GM18907 (cell line): ENCODE measurements at regions not wholly inside any gene's neighbourhood (a gene's known extent, or its start where the extent isn't known, plus 50 kb on each side); places are given as distances from the start of the nearest gene placed in this dataset.

Experiments
- ATAC-seq: cut with Tn5 transposase; IDR thresholded peaks from one replicate; pipeline ENCODE4 v1.9.1; 2021; ENCODE audit warnings: mild to moderate bottlenecking, moderate library complexity; ENCODE audit not compliant: unreplicated experiment

DNA sequence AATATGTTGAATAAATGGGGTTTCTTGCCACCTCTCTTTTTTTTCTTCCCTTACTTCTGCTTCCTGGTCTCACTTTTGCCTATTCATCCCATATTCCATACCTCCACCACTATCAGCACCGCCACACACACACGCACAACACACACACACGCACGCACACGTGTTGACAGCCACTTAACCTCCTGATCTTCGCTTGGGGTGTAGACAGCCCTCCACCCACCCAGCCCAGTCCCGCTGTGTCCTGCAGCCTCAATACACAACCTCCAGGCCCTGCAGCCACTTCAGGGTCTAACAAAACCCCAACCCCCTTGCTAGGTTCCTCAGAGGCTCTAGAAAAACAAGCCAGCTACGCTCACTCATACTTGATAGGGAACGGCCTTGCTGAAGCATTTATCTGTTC lies 72.3 kb downstream of the LINC00237 start:
- no peak for ATAC-seq

DNA sequence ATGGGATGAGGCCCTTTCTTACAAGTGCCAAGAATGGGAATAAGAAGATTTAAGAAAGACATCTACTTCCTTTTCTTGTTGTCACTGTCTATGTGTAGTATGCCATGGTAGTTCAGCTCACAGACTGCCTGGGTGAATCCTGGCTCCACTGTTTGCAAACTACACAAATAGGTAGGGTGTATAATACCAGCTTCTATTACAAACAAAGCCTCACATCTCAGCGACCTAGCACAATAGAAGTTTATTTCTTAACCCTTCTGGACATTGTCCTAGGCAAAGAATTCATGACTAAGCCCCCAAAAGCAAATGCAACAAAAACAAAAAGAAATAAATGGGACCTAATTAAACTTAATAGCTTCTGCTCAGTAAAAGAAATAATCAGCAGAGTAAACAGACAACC lies 74.5 kb downstream of the LINC00237 start:
- ATAC-seq = no peak

DNA sequence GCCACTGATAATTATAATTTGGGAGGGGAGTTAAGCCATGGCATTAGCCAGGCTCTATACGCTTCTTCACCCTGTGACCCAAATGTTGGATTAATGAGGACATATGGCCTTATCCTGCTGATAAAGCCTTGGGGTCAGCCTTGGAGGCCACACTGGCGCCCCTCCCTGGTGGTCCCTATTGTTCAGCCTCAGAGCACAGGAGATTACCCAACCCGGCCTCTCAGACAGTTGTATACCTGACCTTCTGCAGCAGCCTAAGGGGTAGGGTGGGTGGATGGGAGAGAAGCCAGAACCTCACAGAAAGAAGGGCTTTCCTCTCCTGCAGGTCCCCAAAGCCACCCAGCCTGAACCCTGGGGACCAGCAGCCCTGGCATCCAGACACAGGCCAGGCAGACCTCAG lies 76.8 kb downstream of the LINC00237 start:
- ATAC-seq = no peak

DNA sequence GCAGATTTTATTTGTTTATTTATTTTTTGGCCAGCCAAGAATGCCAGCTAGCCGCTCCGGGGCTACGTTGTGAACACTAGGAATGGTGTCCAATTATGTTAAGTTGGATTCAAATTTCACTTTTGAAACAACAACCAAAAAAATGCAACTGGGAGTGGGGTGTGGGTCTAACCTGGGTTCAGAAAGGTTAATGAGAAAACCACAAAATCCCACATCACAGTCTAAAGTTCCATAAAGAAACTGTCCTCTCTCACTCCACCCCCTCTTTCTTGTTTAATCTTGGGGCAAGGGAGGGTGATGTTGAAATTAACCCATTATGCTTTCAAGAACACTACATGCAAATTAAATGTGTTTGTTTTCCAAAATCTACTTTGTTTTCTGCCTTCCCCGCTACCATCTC lies 77.2 kb downstream of the LINC00237 start:
- ATAC-seq = no peak

DNA sequence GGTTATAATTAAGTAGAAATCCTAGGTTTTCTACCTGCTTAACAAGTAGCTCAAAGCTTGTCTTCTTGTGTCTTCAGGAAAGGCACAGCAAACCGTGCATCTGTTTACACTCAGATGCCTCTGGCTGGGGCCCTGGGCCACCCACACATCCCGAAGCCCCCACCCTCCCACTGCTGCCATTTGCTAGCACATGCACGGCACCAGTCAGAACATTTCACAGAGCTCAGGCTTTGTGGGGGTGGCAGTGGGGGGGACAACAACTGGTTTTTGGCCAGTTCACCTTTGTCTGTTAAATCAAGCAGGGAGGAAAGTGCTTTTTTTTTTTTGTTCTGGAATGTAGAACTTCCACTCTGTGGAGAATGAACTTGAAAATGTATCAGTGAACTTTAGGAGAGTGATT lies 77.7 kb downstream of the LINC00237 start:
- no peak for ATAC-seq

DNA sequence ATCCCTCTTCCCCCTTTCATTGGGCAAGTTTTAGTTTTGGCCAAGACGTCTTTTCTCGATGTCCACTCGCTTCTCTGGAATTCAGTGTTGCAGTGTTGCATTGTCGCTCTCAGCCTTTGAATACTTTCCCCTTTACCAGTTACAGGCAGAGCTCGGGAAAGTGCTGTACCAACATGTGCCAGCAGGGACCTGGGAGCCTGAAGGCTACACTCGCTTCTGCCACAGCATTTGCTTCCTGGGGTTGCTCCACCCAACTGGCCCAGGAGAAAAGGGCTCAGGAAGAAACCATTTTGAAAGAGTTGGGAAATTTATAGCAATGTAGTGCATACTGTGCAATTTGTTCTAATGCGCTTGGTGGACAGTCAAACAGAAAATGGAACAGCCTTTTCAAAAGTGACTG lies 78.6 kb downstream of the LINC00237 start:
- ATAC-seq = no peak

DNA sequence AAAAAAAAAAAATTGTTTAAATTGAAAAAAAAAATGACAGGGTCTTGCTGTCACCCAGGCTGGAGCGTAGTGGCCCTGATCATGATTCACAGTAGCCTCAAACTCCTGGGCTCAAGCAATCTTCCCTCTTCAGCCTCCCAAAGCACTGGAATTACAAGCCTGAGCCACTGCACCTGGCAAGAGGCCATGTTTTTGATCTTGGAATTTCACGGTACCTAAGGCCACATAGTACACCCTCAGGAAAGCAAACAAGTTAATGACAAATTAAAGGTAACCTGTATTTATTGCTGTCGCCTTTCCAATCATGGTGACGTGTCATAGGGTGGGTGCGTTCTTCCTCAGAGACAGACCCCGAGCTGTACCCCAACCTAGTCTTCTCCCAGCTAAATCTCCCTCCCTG lies 79.2 kb downstream of the LINC00237 start:
- ATAC-seq = no peak

DNA sequence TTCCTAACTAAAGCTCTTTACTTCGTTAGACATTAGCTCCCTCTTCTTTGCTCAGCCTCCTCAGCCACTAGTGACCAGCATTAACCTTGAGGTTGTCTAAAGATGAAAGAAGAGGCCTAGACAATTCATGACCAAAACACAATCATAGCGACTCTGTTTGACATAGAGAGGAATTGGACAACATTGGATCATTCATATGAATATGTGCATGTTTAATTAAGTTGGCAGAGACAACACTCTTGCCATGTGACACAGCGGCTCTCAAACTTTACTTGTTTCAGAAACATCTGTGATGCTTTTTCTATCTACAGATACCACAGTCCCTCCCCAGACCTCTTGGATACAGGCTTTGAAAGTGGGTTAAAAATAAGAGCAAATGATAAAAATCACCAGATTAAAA lies 81.7 kb downstream of the LINC00237 start:
- no peak for ATAC-seq

DNA sequence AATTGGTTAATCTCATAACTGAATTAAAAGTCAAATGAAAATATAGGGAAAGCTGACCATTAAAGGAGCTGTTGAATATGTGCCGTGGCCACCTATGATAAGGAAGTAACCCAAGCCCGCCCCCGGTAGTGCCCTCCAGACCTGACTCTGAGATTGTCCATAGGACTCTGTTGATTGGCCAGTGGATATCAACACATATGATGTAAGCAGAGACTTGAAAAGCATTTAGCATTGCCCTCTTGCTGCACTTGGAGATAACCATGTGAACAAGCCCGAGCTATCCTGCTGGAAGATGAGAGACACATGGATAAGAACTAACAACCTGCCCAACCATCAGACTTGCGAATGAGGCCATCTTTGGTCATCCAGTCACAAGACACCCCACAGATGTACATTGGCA lies 83.2 kb downstream of the LINC00237 start:
- no peak for ATAC-seq

DNA sequence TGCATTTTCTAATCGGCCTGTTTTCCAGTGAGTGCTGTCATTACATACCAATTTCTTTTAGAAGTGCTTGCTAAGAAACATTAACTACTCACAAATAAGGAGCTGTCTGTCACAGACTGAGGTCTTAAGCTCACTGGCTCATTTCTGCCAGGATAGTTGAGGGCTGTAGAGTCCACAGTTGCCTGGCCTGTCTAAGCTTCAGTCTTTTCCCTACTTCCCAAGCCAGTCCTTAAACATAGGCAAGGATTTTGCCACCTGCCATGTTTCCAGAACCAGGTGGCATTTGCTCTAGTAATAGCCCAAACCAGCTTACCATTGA lies 84.7 kb downstream of the LINC00237 start:
- no peak for ATAC-seq

DNA sequence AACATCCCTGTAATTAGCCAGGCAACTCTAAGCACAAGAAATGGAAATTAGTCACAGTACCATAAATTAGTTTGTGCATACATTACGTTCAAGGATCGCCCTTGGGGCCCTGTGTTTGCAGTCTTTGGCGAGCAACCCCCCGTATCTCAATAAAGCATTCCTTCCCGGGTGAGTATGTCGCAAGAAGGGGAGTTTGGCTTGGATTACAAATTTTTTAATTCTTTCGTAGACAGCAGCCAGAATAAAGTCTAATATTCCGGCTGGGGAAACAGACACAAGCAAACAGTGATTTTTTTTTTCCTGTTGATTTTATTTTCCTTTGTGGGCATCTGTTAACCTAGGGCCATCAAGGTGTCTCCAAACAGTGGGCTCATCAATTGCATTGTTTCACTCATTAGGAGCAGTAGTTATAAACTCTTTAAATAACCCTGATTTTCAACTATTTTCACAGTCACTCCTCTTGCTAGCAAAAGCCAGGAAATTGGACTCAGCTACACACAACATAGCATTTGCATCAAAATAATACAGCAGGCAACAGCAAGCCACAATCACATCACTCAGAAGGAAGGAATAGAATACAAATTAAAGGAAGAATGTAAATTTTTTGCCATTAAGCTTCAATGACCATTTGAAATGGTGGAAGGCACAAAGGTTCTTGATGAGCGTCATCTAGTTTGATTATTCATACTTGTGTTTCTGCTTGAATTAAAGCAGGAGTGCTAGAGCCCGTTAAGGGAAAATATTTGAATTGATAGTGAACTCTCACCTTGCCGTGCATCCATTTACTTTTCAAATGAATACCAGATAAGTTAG lies 85.3 kb downstream of the LINC00237 start:
- no peak for ATAC-seq

DNA sequence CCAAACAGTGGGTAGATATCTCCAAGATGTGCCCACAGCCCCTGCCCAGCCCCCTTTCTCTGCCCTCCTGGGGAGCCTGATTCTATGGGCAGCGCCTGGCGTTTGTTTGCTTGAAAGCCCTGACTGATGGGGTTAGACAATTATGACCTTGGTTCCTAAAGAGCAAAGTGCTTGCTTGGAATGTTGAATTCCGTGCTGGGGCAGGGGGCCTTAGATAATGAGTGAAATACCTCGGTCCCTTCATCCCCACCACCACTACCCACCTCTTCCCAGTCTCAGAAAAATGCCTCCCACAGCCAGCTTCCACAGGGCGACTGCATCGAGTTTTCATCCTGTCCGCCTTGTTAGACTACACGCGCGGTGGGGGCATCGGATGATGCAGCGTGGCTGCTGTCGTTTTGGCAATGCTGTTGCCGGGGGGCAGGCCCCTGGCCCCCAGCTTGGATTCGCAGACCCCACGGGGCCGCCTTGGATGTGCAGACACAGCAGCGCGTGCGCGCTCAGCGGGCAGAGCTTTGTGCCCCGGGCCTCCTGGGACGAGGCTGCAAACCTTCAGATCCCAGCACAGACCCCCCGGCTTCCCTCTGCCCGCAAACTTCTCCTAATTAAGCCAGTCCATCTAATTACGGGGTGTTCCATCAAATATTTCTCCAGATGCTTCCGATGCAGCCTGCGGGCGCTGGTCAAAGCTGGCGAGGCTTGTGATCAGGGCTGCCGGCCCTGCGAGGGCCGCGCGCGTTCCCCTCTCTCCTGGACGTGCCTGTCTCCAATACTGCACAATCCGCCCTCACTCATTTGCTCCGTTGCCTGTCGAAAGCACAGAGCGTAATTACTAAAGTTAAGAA lies 86.1 kb downstream of the LINC00237 start:
- ATAC-seq = no peak

DNA sequence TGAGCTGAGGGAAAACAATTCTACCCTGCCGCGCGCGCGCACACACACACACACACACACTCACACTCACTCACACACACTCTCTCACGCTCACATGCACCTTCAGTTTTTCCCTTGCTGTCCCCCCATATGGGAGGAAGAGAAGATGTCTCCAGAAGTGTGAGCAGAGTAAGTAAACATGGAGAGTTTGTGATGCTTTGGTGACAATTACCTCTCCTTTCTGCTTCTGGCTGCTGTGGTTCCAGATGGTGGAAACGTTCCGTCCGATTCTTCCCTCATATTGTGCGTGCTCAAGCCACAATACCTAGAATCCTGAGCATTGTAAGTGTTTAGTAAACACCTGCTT lies 86.7 kb downstream of the LINC00237 start:
- no peak for ATAC-seq

DNA sequence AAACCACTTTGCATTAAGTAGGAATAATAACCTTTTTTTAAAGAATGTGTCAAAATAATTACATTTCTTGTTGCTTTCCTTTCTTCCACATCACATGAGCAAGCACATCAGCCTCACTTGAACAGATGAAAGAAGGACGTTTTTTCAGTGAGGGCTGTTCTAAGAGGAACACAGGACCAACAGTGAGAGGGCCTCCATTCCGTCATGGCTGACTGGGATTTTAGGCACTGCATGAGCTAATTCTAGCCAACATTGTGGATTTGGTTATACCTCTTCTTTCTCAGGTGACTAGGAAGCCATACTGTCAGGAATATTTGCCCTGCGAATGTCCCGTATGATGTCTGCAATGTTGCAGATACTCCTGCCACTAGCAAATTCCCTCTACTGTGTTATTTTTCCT lies 87.6 kb downstream of the LINC00237 start:
- no peak for ATAC-seq

DNA sequence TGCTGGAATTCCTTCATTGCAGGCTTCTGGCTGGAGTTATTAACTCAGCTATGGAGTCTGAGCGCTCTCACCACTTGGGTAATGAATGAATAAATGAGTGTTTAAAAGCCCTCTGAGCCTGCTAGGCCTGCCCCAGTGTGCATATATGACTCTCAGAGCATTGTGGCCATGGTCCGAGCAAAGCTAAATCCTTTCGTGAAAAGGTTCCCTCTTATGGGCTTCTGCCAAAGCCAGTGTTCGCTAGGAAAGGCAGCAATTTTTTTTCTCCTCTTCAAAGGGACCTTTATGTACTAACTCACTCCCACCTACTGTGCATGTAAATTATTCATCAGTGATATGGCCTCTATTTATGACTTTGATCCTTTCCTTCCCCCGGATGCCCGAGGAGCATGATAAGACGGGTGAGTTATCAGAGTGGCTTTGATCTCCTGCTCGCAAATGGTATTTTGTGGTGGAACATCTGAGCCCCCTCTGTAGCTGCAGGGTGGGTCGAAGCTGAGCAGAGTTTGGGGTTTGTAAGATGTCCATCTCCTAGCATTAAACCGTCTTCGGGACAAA lies 88.6 kb downstream of the LINC00237 start:
- no peak for ATAC-seq

DNA sequence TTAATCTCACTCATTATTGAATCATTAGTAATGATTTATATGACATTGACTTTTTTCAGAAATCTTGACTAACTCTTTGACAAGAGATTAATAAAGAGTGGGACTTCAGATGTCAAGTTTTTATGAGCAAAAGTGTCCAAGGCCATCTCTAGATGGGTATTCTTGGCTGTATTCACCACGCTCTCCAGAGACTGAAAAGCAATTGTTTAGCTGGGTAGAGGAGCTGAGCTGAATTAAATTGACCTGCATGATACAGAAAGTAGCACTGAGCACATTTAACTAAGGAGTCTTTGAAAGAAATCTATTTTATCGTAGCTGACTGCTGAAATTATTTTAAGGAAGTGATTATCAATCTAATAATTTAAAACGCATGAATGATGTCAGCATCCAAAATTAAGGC lies 89.4 kb downstream of the LINC00237 start:
- no peak for ATAC-seq

DNA sequence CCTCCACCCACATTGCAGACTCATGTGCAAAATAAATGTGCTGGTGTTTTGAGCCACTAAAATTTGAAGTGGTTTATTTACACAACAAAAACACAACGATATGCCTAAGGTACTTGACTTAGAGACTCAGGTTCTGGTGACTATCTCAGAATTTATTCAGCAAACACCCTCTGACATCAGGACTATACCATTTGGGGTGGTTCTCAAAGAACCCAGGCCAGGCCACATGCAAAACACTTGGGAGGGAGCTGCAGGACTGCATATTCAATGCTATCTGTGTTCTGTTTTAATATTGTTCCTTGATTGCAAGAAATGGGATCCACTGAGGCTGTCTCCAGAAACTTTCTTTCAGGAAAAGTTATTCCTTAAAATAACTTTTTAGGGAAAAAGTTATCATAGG lies 91.6 kb downstream of the LINC00237 start:
- ATAC-seq = no peak

DNA sequence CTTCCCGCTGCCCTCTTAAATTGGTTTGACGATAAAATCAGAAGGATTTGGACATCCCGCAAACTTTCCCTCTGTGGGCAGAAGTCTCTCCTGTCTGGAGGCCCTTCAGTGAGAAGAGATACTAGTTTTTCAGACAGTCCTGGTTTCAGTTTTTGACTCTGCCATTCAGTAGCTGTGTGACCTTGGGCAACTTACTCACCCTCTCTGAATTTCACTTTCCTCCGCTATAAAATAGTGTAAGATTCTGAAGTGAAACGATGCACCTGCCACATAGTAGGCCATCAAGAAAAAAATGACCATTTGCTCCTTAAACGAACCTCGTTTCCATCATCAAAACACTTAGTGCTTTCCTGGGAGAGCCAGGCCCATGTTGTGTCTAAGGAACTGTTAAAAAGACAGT lies 97.2 kb downstream of the LINC00237 start:
- ATAC-seq = no peak

DNA sequence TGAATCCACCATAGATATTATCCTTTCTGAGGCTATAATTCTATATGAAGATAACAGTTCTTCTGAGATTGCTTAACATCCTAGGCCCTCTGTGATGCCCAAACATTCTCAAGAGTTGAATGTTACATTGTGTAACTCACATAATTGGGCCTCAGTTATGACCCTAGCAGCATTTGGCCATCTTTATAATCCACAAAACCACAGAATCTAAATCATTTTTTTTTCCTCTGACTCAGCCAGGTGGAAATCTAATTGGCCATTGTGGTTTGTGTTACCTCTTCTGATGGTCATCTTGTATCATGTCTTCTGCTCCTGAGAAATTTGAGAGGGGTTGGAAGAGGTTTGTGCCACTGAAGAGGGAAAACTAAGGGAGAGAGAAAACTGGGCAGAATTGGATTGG lies 99.5 kb downstream of the LINC00237 start:
- ATAC-seq = no peak

DNA sequence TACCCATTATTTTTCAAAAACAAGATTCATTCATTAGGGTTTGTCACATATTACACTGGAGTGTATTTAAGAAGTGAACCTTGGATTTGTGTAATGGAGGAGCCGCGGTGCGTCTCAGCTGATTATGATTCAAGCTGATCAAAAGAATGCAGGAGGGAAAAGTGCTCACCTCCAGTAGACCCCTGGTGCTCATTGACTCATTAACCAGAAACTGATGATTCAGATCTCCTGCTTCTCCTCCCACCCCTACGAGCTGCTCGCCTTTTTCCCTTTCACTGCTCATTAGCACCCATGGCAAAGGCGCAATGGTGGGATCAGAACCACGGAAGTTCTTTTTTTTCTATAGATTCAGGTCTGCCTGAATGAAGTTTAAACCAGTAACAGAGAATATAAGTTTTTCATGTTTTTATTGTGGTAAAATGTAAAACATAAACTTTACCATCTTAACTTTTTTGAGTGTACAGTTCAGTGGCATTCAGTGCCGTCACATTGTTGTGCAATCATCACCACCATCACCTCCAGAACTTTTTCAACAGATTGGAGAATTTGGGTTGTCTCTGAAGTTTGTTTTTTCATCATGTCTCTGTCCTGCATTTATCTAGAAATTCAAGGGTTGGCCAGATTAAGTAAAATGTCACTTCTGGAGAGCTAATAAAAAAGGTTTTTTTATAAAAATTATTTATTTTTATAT lies 101.6 kb downstream of the LINC00237 start:
- ATAC-seq = no peak

DNA sequence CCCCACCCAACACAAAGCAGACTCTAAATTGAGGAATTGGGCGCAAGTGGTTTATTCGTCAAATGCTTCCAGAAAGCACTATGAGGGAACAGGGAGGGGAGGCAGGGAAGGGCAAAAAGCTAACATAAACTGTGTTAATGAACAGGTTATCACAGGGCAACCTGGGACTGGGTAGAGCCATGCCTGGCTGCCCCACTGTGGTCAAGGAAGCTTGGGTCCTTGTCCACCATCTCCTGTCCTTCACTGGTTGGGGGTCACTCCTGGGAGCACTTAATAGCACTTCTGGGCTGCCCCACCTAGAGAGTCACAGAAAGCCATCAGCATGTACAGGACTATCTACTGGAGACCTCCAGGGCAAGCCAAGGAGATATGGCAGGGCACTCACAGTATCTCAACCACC lies 102.3 kb downstream of the LINC00237 start:
- no peak for ATAC-seq

DNA sequence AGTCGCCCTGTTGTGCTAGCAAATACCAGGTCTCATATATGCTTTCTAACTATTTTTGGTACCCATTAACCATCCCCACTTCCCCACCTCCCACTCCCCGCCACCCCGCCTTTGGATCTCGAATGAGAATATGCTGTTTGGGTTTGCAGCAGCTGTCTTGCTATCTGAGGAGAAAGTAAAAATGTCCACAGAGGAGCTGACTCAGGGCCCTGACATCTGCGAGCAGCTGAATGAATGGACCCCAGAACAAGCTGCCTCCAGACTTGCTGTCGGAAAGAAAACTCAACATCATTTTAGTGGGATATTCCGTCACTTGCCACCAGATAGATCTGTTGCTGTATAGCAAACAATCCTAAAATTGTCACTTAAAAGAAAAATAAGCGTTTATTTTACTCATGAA lies 103.7 kb downstream of the LINC00237 start:
- ATAC-seq = no peak
